Putamen (tissue), 1 donor: ENCODE measurements at regions not wholly inside any gene's neighbourhood (a gene's known extent, or its start where the extent isn't known, plus 50 kb on each side); places are given as distances from the start of the nearest gene placed in this dataset.
A peak's percentile ranks its signal among the peaks of the same experiment; 100 is the strongest.
"Not testable (repeated sequence)": the region's sequence is repeated elsewhere in the genome, so short reads cannot be mapped to it uniquely, and the experiment has no call there.

Source experiments
- DNase-seq: peaks from one replicate; pipeline ENCODE4 v3.0.0-alpha.2; 2016; ENCODE audit warnings: low spot score

GRCh38 chr1:14137411-14138134 is 437.6 kb downstream of the PRDM2 start:
- no peak for DNase-seq

GRCh38 chr1:14138135-14138506 is 438.1 kb downstream of the PRDM2 start:
- no peak for DNase-seq

GRCh38 chr1:14138687-14139086 is 438.7 kb downstream of the PRDM2 start:
- DNase-seq = no peak

DNA sequence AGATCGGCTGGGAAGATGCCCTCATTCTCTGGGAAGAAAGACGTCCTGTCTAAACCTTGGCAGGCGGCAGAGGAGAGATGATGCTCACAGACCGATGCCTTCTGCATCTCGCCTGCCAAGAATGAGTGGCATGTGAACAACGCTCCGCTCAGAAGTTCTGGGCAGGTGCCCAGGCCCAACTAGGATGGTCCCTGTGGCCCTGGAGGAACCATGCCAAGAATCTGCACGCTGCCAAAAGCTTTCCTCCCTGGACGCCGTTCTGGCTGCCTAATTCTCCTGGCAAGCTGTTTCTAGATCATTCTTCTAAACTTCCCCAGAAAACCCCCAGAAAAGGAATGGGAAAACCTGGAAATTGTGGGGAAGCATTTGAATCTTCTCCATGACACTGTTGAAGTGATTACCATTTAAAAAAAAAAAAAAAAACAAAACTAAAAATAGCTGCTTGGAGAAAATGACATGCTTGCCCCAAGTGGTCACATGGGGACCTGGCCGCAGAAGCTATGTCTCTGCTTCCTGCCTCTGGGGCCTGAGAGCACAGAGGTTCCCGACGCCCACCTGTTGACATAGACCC is 440.9 kb downstream of the PRDM2 start:
- DNase-seq = peak; percentile 23

GRCh38 chr1:14141656-14142055 is 441.7 kb downstream of the PRDM2 start:
- DNase-seq = no peak

DNA sequence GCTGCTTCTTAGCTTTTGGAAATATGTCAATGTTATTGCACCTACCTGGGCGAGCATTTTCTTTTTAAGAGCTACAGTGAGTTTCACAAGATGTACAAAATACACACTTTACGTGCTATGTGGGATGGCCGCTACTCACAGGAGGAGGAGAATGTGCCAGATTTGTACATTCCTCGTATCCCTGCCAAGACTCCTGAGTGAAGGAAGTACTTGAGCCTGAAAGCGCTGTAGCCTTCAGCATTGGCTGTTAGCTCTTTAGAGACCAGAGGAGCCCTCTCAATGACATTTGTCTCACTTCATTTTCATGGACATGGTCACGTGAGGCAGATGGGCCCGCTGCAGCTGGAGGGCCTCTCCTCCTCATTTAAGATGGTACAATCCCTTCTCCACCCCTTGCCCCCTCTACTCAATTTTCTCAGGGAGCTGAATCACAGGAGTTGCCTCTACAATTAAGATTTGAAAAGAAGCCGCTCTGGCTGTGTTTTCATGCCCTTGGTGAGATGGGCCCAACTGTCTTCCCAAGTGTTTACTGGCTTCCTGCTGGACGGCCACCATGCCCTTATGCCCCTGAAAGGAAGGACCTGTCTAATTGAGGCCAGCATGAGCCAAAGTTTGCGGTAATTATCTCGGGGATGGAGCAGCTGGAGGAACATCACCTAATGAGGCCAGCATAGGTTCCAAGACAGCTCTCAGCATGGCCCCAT is 442.6 kb downstream of the PRDM2 start:
- DNase-seq = peak; percentile 49

- no peak for DNase-seq
These were observed 443.8 kb downstream of the PRDM2 start for GRCh38 chr1:14143777-14144176.

DNA sequence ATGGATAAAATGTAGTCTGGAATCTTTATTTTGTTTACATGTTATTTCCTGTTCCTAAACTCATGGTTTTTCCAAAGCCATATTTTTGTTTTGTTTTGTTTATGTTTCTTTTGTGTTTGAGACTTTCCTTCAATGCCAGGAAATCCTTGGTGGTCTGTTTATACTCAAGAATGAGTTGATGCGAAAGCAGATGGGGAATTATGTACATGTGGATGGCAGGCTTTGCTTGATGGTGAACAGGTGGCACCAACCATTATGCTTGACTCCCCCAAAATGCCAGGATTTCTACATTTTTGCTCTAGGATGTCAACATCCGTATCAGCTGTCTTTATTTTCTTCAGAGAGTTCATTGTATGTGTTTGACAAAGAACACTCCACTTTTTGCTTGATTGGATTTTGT is 448.5 kb downstream of the PRDM2 start:
- DNase-seq = no peak

- DNase-seq = no peak
These were observed 449.1 kb upstream of the KAZN start for GRCh38 chr1:14149431-14149830.

- no peak for DNase-seq
These were observed 441.9 kb upstream of the KAZN start for GRCh38 chr1:14156543-14156942.

DNA sequence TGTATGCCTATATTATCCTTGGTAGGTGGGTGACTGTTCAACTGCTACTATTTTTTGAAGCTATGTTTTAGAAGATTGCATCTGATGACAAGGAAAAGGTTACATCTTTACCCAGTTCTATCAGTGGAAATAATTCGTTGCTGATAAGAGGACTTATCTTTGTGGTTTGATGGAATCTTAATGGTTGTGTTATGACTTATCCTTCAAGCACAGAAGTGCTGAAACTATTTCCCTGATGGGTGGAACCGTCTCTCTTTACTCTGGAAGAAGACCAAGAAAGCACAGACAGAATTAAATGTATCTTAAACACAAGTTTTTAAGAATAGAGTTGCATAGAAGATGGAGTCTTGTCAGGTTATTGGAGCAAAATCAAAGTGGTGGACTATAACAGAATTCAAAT is 437.7 kb upstream of the KAZN start:
- no peak for DNase-seq

DNA sequence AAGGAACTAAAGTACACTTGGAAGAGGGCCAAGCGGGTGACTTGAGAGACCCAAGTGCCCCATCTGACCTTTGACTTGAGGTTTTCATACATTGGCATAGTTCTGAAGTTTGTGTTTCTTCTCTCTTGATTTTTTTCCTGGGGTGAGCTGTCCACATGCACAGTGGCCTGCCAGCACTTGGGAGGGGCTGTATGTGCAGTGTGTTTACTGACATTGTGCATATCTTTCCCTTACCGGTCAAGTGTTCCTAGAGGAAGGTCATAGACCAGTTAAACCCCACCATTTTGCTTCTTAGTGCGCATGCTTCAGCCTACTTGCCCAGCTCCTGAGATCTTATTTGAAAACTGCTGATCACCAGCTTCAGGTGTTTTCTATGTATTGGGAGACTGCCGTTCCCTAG is 435.2 kb upstream of the KAZN start:
- DNase-seq = no peak

DNA sequence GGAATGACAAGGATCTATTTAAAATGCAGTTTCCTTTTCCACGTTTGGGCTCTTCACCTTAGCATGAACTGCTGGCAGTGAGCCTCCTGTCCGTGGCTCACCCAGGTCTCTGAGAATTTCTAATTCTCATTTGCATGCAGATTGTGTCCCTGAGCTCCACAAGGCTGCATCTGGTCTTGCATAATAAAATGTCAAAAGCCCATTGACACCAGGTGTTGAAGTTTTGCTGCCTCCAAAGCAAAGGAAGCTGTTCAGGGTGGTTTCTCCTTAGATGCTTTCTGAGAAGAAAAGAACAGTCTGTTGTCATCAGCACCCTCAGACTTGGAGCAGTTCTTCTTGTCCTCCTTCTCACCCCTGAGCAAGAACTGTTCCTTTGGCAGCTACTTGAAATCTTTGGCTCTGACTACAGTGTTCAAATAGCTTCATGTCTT is 433.1 kb upstream of the KAZN start:
- DNase-seq = peak; percentile 28

- DNase-seq = no peak
These were observed 430.6 kb upstream of the KAZN start for GRCh38 chr1:14167884-14168283.

GRCh38 chr1:14168326-14169063 is 430.0 kb upstream of the KAZN start:
- DNase-seq = no peak

DNA sequence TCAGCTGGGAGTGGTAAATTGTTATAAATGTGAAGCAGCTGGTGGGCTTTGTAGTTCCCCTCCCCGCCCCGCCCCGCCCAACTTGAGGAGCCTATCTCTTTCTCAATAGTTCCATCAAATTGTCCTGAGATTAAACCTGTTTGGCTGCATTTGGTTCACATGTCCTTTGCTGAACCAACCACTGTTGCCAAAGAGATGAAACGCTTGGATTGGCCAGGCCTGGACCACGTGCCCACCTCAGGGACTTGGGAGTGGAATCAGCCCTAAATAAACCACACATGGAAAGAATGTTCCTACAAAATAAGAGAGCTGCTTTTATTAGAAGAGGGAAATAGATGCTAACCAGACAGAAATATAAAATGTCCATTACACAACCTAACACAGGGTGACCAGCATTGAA is 424.9 kb upstream of the KAZN start:
- DNase-seq = no peak

GRCh38 chr1:14177866-14178265 is 420.6 kb upstream of the KAZN start:
- not testable (repeated sequence) for DNase-seq

DNA sequence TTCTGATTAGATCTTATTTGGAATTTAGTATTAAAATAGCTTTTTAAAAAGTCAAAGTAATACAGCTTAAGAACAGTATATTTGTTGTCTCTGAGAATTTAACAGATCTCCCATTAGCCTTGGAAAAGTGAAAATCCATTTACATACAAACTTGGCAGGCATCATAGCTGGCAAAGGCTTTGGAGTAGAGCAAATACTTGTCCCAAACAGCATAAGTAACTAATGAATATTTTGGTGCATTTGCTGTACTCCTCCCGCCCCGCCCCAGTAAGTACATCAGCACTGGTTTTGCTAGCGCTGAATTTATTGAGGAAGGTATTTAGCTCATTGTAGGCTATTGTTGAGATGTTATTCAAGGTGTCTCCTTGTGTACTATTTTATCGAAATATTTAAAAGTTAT is 417.7 kb upstream of the KAZN start:
- DNase-seq = no peak

- no peak for DNase-seq
These were observed 417.2 kb upstream of the KAZN start for GRCh38 chr1:14181191-14181795.

GRCh38 chr1:14182856-14183255 is 415.6 kb upstream of the KAZN start:
- no peak for DNase-seq

DNA sequence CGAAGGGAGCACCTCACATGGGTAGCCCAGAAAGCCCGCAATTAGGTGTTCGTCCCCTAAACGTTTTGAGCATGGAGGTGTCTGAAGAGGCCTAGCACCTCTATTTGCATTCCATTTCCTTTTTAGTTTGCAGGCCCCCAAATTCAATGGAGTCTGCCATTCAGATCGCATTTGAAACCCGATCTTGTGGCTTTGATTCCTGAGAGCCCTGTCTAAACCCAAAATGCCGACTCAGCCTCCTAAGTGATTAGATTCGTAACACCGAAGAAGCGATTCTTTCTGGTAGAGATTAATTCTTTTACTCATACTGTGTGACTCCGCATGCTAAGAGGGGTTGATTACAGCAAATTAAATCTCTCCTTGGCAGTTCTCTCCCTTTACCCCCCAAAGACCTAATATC is 415.2 kb upstream of the KAZN start:
- DNase-seq = no peak

DNA sequence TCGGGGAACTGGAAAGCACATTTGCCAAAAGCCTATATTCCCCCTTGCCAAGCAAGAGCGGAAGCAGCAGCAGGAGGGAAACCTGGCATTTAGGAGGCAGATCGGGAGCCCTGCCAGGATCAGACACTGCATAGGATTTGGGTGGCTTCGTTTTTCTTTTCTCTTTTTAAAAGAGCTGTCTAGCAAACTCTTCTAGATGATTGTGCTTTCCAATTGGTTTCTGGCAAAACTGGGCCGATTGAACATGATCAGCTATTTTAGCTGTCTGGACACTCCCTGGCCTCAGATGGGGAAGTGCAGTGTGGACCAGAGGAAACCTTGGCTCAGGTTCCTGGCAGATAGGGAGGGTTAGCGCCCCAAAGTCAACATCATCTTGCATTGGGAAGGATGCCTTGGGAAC is 414.0 kb upstream of the KAZN start:
- no peak for DNase-seq
